ENCODE measurements at regions not wholly inside any gene's neighbourhood (a gene's known extent, or its start where the extent isn't known, plus 50 kb on each side); places are given as distances from the start of the nearest gene placed in this dataset.

- no peak for TF ChIP-seq CTCF (IDR thresholded peaks at IDR 0.05)
- no peak for TF ChIP-seq POLR2A (IDR thresholded peaks at IDR 0.05)
Observed at GRCh38 chr3:74752290-74752689, 137.8 kb upstream of the CNTN3 start.
